IPS-18a (cell line): ENCODE measurements at regions not wholly inside any gene's neighbourhood (a gene's known extent, or its start where the extent isn't known, plus 50 kb on each side); places are given as distances from the start of the nearest gene placed in this dataset.
"Not testable (repeated sequence)": the region's sequence is repeated elsewhere in the genome, so short reads cannot be mapped to it uniquely, and the experiment has no call there.

ENCODE experiments used
- H3K27ac ChIP-seq: one replicate; pipeline ENCODE4 v1.5.1; 2013; ENCODE audit warnings: low read length
- H3K27me3 ChIP-seq: one replicate; pipeline ENCODE4 v1.6.1; 2013; ENCODE audit warnings: mild to moderate bottlenecking, low read length; ENCODE audit not compliant: control insufficient read depth, insufficient read depth
- H3K36me3 ChIP-seq: one replicate; pipeline ENCODE4 v1.6.1; 2013; ENCODE audit warnings: low read depth, low read length; ENCODE audit not compliant: control insufficient read depth
- H3K4me1 ChIP-seq: one replicate; pipeline ENCODE4 v1.6.1; 2013; ENCODE audit warnings: low read depth, low read length; ENCODE audit not compliant: control insufficient read depth
- H3K4me3 ChIP-seq: one replicate; pipeline ENCODE4 v1.5.1; 2013; ENCODE audit warnings: low read length
- H3K9ac ChIP-seq: one replicate; pipeline ENCODE4 v1.6.1; 2013; ENCODE audit warnings: mild to moderate bottlenecking, low read length, moderate library complexity
- H3K9me3 ChIP-seq: one replicate; pipeline ENCODE4 v1.6.1; 2013; ENCODE audit warnings: low read depth, low read length; ENCODE audit not compliant: control insufficient read depth

DNA sequence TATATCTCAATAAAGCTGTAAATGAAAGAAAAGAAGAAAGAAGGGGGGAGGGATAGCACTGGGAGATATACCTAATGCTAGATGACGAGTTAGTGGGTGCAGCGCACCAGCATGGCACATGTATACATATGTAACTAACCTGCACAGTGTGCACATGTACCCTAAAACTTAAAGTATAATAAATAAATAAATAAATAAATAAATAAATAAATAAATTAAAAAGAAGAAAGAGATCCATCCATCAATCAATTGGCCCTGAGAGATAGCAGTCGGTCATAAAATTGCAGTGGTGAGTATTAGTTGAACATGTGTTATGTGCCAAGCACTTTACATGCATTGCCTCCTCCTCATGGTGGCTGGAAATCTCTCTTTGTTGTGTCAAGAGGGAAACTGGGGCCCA, 95.2 kb upstream of the YWHAQ start:
- H3K4me3 ChIP-seq, H3K4me1 ChIP-seq, H3K27ac ChIP-seq, H3K36me3 ChIP-seq, H3K9me3 ChIP-seq, H3K9ac ChIP-seq, H3K27me3 ChIP-seq: not testable (repeated sequence)

DNA sequence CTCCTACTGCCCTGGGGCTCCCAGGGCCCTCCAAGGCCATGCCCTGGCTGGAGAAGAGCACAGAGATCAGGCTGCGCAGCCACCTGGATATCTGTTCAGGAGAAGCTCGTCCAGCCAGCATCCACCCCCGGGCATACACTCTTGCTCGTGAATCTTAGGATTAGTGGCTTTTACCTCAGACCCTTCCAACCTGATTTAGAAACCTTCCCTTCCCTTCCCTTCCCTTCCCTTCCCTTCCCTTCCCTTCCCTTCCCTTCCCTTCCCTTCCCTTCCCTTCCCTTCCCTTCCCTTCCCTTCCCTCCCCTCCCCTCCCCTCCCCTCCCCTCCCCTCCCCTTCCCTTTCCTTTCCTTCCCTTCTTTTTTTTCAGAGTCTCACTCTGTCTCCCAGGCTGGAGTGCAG, 99.7 kb upstream of the YWHAQ start:
- H3K4me1 ChIP-seq, H3K27ac ChIP-seq, H3K27me3 ChIP-seq, H3K9ac ChIP-seq, H3K36me3 ChIP-seq, H3K4me3 ChIP-seq, H3K9me3 ChIP-seq: not testable (repeated sequence)

DNA sequence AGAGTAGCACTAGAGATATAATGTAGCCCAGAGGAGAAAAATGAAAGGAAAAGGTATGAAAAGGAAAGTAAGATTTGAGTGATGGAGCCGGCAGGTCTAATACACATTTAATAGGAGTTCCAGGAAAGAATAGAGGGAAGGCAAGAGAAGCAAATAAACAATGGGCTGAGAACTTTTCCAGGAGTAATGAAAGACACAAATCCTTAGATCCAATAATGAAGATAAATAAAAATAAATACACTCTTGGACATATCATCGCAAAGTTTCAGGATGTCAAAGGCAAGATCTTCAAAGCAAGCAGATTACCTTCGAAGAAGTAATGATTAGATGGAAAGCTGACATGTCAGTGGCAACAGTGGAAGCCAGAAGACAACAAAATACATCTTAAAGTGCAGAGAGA, 102.0 kb upstream of the YWHAQ start:
- no peaks in the 10 kb centered on the region for H3K4me1 ChIP-seq
- H3K27me3 ChIP-seq = no peaks in the 10 kb centered on the region
- H3K27ac ChIP-seq = no peak overlapping the region
- no peak overlapping the region for H3K9ac ChIP-seq
- no peak overlapping the region for H3K4me3 ChIP-seq
- H3K9me3 ChIP-seq = peaks cover 1% of the 10 kb centered on the region
- H3K36me3 ChIP-seq = no peaks in the 10 kb centered on the region

DNA sequence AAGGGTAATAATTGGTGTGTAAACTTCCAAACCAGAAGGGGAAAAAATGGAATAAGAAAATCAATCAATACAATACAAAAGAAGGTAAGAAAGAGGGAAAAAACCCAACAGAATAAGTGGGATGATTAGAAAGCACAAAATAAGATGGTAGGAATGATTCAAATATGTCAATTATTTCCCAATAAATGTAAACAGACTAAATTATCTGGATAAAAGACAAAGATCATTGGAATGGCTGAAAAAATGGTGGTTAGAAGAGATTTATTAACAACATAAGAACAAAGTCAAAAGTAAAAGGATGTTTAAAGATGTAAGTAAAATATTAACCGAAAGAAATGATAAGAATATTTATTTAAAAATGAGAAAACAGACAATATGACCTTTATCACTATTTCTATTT, 103.5 kb upstream of the YWHAQ start:
- no peaks in the 10 kb centered on the region for H3K27me3 ChIP-seq
- H3K4me3 ChIP-seq = no peak overlapping the region
- no peaks in the 10 kb centered on the region for H3K4me1 ChIP-seq
- H3K9ac ChIP-seq = no peak overlapping the region
- H3K9me3 ChIP-seq = peaks cover 4% of the 10 kb centered on the region
- H3K27ac ChIP-seq = no peak overlapping the region
- no peaks in the 10 kb centered on the region for H3K36me3 ChIP-seq

DNA sequence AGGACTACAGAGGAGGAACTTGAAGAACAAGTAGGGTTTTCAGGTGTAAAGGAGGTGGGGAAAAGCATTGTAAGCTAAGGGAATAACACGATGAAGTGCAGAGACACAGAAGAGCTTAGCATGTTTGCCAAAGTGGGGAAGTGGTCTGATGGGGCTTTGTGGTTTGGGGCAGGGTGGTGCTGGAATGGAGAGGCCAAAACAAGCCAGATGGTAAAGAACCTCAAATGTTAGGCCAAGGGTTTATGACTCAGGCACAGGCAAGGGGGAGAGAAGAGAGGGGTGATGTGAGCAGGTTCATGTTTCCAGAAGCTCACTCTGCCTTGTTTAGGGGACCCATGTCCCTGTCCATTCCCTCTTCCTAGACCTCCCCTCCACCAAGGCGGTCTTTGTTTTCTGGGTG, 104.5 kb upstream of the YWHAQ start:
- H3K9me3 ChIP-seq = peaks cover 4% of the 10 kb centered on the region
- no peaks in the 10 kb centered on the region for H3K27me3 ChIP-seq
- H3K27ac ChIP-seq = no peak overlapping the region
- no peak overlapping the region for H3K4me3 ChIP-seq
- no peaks in the 10 kb centered on the region for H3K36me3 ChIP-seq
- H3K9ac ChIP-seq = no peak overlapping the region
- H3K4me1 ChIP-seq = no peaks in the 10 kb centered on the region

DNA sequence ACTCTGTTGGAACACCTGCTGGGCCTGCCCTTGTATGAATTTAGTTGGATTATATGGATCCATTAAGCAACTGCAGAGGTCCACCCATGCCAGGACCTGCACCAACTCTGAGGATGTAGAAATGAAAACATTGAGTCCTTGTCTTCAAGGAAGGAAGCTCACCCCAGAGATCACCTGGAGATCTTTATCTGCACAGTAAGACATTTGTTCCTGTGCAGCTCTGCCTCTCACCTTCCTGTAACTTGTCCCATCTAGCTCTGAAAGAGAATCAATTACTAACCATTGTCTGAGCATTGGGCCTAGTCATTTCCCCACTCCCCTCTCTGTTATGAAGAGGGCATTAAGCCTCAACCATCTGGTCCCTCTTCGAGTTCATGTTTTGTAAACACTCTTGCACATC, 105.2 kb upstream of the YWHAQ start:
- Histone ChIP-seq H3K27me3 (no peaks in the 10 kb centered on the region), H3K27ac (no peak overlapping the region), H3K9me3 (peaks cover 4% of the 10 kb centered on the region), H3K9ac (no peak overlapping the region), H3K4me1 (no peaks in the 10 kb centered on the region), H3K4me3 (no peak overlapping the region), H3K36me3 (no peaks in the 10 kb centered on the region)

DNA sequence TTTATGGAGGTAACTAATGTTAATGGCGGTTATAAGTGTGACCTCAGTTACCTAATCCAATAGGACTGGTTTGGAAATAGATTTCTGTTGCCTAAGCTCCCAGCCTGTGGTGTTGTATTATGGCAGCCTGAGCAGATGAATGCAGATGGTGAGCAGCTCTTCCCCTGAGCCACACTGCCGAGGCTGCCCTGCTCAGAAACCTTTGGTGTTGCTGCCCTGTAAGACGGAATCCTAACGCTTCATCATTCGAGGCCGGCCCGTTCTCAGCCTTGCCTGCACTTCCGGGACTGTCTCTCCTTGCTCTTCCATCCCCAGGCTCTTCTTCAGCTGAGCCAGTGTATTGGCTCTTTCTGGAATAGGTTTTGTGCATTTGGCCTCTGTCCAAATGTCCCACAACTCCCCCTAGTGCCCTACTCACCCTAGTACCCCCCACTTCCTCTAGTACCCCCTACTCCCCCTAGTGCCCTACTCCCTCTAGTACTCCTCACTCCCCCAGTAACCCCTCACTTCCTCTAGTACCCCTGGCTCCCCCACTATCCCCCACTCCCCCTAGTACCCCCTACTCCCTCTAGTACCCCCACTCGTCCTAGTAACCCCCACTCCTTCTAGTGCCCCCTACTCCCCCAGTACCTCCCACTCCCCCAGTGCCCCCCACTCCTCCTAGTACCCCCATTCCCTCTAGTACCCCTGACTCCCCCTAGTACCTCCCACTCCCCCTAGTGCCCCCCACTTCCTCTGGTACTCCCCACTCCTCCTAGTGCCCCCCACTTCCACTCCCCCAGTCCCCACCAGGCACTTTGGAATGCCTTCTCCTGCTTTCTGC, 106.0 kb upstream of the TAF1B start:
- H3K36me3 ChIP-seq = no peaks in the 10 kb centered on the region
- H3K4me1 ChIP-seq = no peaks in the 10 kb centered on the region
- H3K9ac ChIP-seq = no peak overlapping the region
- no peak overlapping the region for H3K27ac ChIP-seq
- H3K9me3 ChIP-seq = peaks cover 4% of the 10 kb centered on the region
- H3K27me3 ChIP-seq = no peaks in the 10 kb centered on the region
- no peak overlapping the region for H3K4me3 ChIP-seq

DNA sequence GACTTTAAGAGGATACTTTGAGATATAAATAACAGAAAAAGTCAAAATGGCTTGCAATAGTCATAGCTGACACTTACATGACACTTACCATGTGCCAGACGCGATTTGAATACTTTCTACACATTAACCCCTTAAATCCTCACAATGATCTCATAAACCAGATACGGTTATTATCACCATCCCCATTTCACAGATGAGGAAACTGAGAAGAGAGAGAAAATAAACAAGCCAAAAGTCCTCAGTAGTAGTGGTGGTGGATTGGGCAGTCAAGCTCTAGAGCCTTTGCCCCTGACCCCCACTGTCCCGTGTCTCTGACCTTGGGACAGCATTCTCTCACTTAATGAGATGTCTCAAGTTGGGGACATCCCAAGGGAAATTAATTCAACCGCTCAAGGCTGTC, 105.2 kb upstream of the TAF1B start:
- Histone ChIP-seq H3K4me1 (no peaks in the 10 kb centered on the region), H3K9me3 (peaks cover 4% of the 10 kb centered on the region), H3K36me3 (no peaks in the 10 kb centered on the region), H3K9ac (no peak overlapping the region), H3K4me3 (no peak overlapping the region), H3K27me3 (no peaks in the 10 kb centered on the region), H3K27ac (no peak overlapping the region)

DNA sequence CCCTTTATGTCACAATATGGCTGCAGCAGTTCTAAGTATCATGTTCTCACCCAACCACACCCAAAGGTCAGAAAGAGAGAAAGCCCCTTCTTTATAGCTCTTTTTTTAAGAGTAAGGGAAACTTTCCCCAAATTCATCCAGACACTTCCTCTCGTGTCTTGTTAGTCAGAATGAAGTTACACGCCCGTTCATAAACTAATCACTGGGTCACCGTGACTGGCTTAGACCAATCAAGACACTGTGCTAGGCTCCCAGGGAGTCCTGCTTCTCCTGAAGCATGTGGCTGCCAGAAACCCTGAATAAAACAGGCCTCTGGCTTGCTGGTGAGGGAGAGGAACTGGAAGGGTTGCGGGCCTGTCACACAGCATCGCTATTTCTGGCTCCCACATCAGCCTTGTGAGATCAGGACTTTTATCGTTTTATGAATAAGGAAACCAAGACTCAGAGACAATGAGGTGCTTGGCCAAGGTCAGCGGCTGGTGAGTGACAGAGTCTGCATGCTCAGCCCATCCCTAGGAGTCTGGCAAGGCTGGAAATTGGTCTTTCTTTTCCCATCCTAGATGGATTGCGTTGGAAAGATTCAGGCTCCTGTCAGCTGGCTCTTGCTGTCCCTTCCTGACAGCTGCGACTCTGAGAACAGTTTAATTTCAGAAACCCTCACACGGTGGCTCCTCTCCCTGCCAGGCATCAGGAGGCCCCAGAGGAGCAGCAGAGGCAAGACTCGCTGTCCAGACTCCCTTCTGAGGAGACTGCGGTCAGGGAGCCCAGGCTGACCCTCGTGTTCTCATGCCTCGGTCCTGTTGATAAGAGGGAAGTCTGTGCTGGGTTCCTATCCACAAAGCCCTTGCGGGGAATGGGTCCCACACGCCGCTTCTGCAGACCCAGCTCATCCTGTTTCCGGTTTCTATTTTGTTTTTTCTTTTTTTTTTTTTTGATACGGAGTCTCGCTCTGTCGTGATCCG, 104.5 kb upstream of the TAF1B start:
- Histone ChIP-seq H3K4me1 (no peaks in the 10 kb centered on the region), H3K27ac (no peak overlapping the region), H3K27me3 (no peaks in the 10 kb centered on the region), H3K9ac (no peak overlapping the region), H3K4me3 (no peak overlapping the region), H3K36me3 (no peaks in the 10 kb centered on the region), H3K9me3 (peaks cover 4% of the 10 kb centered on the region)

DNA sequence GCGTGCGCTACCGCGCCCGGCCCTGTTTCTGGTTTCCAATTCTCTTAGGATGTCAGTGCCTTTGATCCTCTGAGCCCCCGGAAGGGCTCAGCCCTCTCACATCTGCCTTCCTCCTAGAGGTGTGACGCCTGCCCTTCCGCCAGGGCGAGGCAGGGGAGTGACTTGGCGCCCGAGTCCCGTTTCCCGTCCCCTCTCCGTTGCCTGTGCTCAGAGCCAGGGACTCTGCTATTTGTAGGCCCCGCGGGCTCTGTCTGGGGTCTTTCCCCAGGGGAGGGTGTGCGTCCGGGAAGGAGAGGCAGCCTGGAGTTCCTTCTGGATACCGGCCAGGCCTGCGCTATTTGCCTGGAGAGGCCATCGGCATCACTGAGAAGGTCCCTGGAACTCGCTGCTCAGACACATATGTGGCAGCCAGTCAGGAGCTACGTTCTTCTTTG, 103.7 kb upstream of the TAF1B start:
- peaks cover 4% of the 10 kb centered on the region for H3K9me3 ChIP-seq
- H3K4me1 ChIP-seq = no peaks in the 10 kb centered on the region
- no peaks in the 10 kb centered on the region for H3K27me3 ChIP-seq
- no peak overlapping the region for H3K4me3 ChIP-seq
- H3K27ac ChIP-seq = no peak overlapping the region
- no peaks in the 10 kb centered on the region for H3K36me3 ChIP-seq
- H3K9ac ChIP-seq = no peak overlapping the region

DNA sequence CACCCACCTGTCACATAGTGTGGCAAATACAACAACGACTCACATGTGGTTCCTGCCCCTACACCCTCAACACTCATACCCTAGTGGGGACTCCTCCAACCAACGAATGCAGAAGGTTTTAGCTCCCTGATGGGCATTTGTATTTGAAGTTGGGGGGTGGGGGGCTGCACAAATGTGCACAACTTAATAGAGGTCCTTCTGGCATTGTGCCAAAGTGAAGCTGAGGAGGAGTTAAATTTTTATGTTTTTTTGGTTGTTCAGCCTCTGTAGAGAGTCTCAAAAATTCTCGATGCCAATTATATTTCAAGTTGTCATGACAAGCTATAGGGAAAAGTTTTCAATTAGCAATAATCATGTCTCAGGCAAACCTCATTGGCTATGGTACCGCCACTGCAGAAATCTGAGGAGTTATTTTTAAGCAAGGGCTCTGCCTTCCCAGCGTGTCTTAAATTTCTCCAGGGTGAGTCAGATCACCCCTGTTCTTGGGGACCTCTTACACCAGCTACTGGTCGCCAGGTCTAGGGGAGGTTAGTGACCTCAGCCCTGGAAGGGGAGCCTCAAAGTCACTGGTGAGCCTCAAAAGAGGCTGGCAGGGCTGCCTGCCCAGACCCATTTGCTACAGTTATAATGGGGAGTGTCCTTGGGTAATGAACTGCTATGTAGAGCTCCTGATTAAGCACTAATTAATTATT, 102.7 kb upstream of the TAF1B start:
- Histone ChIP-seq H3K4me1 (no peaks in the 10 kb centered on the region), H3K36me3 (no peaks in the 10 kb centered on the region), H3K9me3 (peaks cover 4% of the 10 kb centered on the region), H3K27me3 (no peaks in the 10 kb centered on the region), H3K4me3 (no peak overlapping the region), H3K9ac (no peak overlapping the region), H3K27ac (no peak overlapping the region)
